ENCODE measurements at regions not wholly inside any gene's neighbourhood (a gene's known extent, or its start where the extent isn't known, plus 50 kb on each side); places are given as distances from the start of the nearest gene placed in this dataset.

- H3K4me3 ChIP-seq (ENCODE audit: low read depth, low read length) = no peak overlapping the region
- no peak for TF ChIP-seq CTCF (IDR thresholded peaks at IDR 0.05; ENCODE audit: low read depth, low read length, missing control alignments)
- no peak for DNase-seq (ENCODE audit: low read depth)
Measured at GRCh38 chr3:84141571-84141970, 817.2 kb upstream of the CADM2 start.

GRCh38 chr3:84165328-84165727, 793.5 kb upstream of the CADM2 start:
- no peak for TF ChIP-seq CTCF (IDR thresholded peaks at IDR 0.05; ENCODE audit: low read depth, low read length, missing control alignments)
- DNase-seq (ENCODE audit: low read depth) = no peak

GRCh38 chr3:84175449-84175848, 783.3 kb upstream of the CADM2 start:
- DNase-seq (ENCODE audit: low read depth) = no peak
- TF ChIP-seq CTCF (IDR thresholded peaks at IDR 0.05; ENCODE audit: low read depth, low read length, missing control alignments) = no peak
- H3K4me3 ChIP-seq (ENCODE audit: low read depth, low read length) = no peak overlapping the region

More at GRCh38 chr3:84165328-84165727, 793.5 kb upstream of the CADM2 start:
- no peak overlapping the region for H3K4me3 ChIP-seq (ENCODE audit: low read depth, low read length)

GRCh38 chr3:84184937-84185336, 773.9 kb upstream of the CADM2 start:
- TF ChIP-seq CTCF (IDR thresholded peaks at IDR 0.05; ENCODE audit: low read depth, low read length, missing control alignments) = no peak
- no peak overlapping the region for H3K4me3 ChIP-seq (ENCODE audit: low read depth, low read length)
- no peak for DNase-seq (ENCODE audit: low read depth)

- DNase-seq (ENCODE audit: low read depth) = no peak
- no peak for TF ChIP-seq CTCF (IDR thresholded peaks at IDR 0.05; ENCODE audit: low read depth, low read length, missing control alignments)
- H3K4me3 ChIP-seq (ENCODE audit: low read depth, low read length) = no peak overlapping the region
Measured at GRCh38 chr3:84194029-84194428, 764.8 kb upstream of the CADM2 start.

- no peak for DNase-seq (ENCODE audit: low read depth)
- no peak overlapping the region for H3K4me3 ChIP-seq (ENCODE audit: low read depth, low read length)
- no peak for TF ChIP-seq CTCF (IDR thresholded peaks at IDR 0.05; ENCODE audit: low read depth, low read length, missing control alignments)
Measured at GRCh38 chr3:84209474-84209873, 749.3 kb upstream of the CADM2 start.

- DNase-seq (ENCODE audit: low read depth) = no peak
- TF ChIP-seq CTCF (IDR thresholded peaks at IDR 0.05; ENCODE audit: low read depth, low read length, missing control alignments) = no peak
- no peak overlapping the region for H3K4me3 ChIP-seq (ENCODE audit: low read depth, low read length)
Measured at GRCh38 chr3:84223512-84223911, 735.3 kb upstream of the CADM2 start.

Data from GM12864 (cell line).